ENCODE measurements at regions not wholly inside any gene's neighbourhood (a gene's known extent, or its start where the extent isn't known, plus 50 kb on each side); places are given as distances from the start of the nearest gene placed in this dataset.

DNA sequence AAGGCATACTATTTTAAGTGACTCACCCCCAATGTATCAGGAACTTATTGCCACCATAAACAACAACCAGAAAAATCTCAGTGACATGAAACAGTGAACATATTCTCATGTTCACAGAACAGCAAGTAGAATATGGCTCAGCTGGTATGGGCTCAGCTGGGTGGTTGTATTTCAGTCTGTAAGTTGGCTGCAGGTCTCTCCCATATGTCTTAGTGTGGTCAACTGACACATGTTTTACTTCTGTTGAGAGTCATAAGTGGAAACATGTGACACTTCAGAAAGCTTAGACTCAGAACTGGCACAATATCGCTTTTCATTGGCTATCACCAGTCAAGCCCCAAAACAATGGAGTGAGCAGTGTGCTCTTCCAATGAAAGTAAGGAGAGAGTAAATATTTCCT is 574.1 kb downstream of the HAO1 start:
- TF ChIP-seq, protein P1, sequence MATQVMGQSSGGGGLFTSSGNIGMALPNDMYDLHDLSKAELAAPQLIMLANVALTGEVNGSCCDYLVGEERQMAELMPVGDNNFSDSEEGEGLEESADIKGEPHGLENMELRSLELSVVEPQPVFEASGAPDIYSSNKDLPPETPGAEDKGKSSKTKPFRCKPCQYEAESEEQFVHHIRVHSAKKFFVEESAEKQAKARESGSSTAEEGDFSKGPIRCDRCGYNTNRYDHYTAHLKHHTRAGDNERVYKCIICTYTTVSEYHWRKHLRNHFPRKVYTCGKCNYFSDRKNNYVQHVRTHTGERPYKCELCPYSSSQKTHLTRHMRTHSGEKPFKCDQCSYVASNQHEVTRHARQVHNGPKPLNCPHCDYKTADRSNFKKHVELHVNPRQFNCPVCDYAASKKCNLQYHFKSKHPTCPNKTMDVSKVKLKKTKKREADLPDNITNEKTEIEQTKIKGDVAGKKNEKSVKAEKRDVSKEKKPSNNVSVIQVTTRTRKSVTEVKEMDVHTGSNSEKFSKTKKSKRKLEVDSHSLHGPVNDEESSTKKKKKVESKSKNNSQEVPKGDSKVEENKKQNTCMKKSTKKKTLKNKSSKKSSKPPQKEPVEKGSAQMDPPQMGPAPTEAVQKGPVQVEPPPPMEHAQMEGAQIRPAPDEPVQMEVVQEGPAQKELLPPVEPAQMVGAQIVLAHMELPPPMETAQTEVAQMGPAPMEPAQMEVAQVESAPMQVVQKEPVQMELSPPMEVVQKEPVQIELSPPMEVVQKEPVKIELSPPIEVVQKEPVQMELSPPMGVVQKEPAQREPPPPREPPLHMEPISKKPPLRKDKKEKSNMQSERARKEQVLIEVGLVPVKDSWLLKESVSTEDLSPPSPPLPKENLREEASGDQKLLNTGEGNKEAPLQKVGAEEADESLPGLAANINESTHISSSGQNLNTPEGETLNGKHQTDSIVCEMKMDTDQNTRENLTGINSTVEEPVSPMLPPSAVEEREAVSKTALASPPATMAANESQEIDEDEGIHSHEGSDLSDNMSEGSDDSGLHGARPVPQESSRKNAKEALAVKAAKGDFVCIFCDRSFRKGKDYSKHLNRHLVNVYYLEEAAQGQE (IDR thresholded peaks at IDR 0.05; ENCODE audit: unreplicated experiment), result no peak
- TF ChIP-seq, protein P2, sequence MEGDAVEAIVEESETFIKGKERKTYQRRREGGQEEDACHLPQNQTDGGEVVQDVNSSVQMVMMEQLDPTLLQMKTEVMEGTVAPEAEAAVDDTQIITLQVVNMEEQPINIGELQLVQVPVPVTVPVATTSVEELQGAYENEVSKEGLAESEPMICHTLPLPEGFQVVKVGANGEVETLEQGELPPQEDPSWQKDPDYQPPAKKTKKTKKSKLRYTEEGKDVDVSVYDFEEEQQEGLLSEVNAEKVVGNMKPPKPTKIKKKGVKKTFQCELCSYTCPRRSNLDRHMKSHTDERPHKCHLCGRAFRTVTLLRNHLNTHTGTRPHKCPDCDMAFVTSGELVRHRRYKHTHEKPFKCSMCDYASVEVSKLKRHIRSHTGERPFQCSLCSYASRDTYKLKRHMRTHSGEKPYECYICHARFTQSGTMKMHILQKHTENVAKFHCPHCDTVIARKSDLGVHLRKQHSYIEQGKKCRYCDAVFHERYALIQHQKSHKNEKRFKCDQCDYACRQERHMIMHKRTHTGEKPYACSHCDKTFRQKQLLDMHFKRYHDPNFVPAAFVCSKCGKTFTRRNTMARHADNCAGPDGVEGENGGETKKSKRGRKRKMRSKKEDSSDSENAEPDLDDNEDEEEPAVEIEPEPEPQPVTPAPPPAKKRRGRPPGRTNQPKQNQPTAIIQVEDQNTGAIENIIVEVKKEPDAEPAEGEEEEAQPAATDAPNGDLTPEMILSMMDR (conservative IDR thresholded peaks at IDR 0.05; ENCODE audit: low read depth in 2 of 2), result no peak
- TF ChIP-seq CREB1 (CRISPR knock-in tag; IDR thresholded peaks at IDR 0.05; ENCODE audit: low read depth) (no peak), POLR2AphosphoS5 (IDR thresholded peaks at IDR 0.05; ENCODE audit: low read depth) (no peak), EZH2 (IDR thresholded peaks at IDR 0.05; ENCODE audit: low read depth, unreplicated experiment) (no peak), EZH2phosphoT487 (IDR thresholded peaks at IDR 0.05; ENCODE audit: unreplicated experiment) (no peak)

All from GM23338 (cell line).